Stimulated activated CD4-positive, alpha-beta T cell treated with anti-CD3 and anti-CD28 coated beads, Interleukin-12 subunit alpha, Interleukin-12 subunit beta, amount 100 ng/mL, for 4 hours (primary cell): ENCODE measurements at regions not wholly inside any gene's neighbourhood (a gene's known extent, or its start where the extent isn't known, plus 50 kb on each side); places are given as distances from the start of the nearest gene placed in this dataset.

Experiments used
- DNase-seq: peaks from one replicate; pipeline ENCODE4 v3.0.0-alpha.2; 2020

DNA sequence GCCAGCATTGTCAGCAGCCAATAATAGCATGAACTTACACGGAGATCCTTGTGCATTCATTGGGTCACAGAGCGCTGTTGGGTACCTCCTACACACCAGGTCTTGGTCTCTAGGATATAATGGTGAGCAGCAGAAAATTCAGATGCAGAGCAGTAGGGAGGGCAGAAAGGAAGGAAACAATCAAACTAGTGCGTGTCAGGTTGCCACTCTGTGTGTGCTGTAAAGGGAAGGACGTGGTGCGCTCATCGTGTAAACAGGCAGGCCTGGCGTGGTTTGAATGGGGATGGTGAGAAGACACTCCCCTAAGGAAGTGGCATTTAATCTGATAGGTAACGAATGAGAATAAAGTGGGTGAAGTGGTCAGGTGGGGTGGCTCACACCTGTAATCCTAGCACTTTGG is 336.4 kb downstream of the CDH26 start:
- no peak for DNase-seq

- DNase-seq: no peak
These were observed 337.0 kb downstream of the CDH26 start for GRCh38 chr20:60295214-60295613.

DNA sequence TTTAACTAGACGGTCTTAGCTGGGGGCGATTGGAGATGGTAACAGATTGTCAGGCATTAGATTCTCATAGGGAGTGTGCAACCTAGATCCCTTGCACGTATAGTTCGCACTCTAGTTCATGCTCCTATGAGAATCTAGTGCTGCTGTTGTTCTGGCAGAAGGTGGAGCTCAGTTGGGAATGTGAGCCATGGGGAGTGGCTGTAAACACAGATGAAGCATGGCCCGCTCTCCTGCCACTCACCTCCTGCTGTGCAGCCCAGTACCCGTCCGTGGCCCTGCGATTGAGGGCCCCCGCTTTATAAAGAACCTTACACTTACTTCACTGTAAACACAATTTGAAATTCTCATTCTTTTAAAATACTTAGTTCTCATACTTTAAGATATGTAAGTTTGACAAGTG is 339.4 kb downstream of the CDH26 start:
- DNase-seq: no peak

DNA sequence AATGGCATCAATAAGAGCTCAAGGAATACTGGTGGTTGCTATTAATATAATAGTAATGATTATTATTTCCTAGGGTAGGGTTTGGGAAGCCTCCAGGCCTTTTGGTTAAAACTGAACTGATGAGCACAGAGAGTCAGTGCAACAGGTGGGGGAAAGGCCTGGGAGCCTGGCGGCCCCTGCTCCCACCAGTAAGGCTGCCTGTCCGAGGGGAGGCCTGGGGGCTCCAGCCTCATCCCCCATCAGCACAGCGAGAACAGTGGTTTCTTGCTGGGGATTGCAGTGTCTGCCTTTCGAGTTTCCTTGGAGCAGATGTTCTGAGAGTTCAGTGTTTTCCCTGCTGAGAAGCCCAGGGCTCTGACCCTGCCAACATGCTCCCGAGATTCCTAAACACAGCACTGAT is 340.4 kb downstream of the CDH26 start:
- no peak for DNase-seq

DNA sequence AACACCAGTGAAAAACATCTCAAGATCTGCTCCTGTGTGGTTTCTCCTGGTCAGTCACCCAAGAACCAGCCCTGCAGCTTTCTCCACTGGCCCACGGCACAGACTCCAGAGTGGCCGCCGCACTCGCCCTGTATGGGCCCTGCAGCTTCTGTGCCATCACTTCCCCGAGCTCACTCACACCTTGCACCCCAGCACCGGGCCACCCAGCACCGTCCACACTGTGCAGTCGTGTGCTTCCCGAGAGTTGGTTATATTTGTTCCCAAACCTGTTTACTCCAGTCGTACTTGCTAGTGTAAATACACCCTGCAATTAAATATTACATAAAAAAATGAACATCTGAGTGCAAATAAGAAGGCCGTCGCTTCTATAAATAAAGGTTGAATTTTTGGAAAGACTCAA is 341.7 kb downstream of the CDH26 start:
- no peak for DNase-seq

DNA sequence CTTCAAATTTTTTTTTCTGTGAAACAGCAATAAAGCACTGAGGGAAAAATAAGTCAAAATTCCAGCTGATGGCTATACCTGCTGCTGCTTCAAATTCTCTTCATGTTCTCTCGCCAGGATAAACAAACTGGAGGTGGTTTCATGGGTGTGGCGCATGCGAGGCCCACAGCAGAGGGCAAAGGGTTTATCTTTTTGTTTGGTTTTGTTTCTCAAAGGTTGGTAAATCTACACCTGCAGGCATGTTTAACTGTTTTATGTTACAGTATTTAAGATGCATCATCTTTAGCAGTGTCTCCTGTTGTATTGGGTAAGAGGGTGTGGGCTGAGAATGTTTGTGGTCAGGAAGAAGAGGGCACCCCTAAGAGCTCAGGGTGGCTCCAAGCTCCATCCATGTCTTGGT is 342.2 kb downstream of the CDH26 start:
- no peak for DNase-seq

- no peak for DNase-seq
These were observed 344.7 kb downstream of the CDH26 start for GRCh38 chr20:60302875-60303274.

- no peak for DNase-seq
These were observed 345.9 kb downstream of the CDH26 start for GRCh38 chr20:60304026-60304590.

GRCh38 chr20:60304931-60305330 is 346.7 kb downstream of the CDH26 start:
- DNase-seq: no peak

GRCh38 chr20:60306105-60306504 is 347.9 kb downstream of the CDH26 start:
- no peak for DNase-seq

- no peak for DNase-seq
These were observed 348.3 kb downstream of the CDH26 start for GRCh38 chr20:60306551-60306950.

- no peak for DNase-seq
These were observed 352.5 kb downstream of the CDH26 start for GRCh38 chr20:60310560-60311349.

DNA sequence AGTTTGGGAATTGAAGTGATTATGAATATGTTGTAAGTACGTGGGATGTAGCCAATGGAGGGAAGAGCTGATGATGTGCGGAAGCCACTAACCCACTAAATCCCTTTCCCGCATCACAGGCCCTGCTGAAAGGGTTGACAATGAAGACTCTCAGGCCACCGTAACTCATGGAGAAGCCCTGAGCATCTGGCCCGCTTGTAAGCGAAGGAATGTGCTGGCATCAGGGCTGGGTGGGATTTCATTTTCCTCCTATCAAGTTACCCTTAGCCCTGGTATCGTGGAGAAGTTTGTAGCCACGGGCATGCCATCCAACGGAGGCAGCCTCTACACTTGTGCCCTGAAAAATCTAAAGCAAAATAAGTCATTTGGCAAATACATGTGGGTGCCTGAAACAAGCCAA is 355.0 kb downstream of the CDH26 start:
- DNase-seq: no peak

DNA sequence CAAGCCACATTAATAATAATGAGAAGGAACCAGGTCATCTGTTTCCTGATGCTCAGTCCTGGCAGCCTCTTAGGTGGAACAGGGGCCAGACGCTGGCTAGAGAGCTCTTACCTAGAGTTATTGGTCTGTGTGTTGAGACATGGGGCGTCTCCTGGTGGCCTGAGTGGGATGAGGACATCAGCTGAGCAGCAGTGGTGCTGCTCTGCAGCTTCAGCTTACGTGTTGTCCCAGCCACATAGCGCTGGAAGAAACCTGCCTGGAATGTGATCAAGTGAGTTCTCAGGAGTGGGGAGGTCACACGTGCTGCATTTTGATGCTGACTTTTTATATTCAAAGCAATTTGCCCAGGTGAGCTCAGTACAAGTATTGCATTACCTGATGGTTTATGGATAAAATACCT is 355.4 kb downstream of the CDH26 start:
- no peak for DNase-seq

GRCh38 chr20:60314727-60315126 is 356.5 kb downstream of the CDH26 start:
- no peak for DNase-seq

DNA sequence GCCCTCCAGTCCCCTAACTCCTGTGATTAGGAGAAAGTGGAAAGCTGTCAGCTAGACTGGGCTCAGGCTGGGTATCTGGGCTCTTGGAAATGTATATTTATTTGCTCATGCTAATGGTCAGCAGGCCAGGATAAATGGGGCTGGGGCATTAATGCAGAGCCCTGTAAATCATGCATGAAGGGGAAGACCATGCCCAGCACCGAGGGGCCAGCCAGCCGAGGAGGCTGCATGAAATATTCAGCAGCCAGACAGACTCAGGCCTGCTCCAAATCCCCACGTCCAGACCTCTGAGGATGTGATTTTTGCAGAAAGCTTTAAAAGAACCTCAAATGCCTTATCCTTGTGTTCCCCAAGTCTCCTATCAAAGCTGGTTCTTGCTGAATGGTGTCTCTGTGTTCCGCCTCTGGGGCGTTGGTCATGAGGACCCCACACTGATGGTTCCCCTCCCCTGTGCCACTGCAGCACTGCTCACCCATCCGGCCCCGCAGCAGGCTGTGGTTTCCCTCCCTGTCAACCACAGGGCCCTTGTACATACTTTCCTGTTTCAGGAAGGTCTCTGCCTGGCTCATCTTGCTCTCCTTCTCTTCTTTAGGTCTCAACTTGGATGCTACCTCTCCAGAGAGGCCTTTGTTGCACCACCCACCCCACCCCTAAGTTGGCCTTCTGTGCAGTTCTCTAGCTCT is 358.4 kb downstream of the CDH26 start:
- DNase-seq: no peak

- no peak for DNase-seq
These were observed 359.2 kb downstream of the CDH26 start for GRCh38 chr20:60317401-60317800.

GRCh38 chr20:60321601-60322000 is 363.4 kb downstream of the CDH26 start:
- no peak for DNase-seq

GRCh38 chr20:60326821-60327220 is 368.6 kb downstream of the CDH26 start:
- no peak for DNase-seq

DNA sequence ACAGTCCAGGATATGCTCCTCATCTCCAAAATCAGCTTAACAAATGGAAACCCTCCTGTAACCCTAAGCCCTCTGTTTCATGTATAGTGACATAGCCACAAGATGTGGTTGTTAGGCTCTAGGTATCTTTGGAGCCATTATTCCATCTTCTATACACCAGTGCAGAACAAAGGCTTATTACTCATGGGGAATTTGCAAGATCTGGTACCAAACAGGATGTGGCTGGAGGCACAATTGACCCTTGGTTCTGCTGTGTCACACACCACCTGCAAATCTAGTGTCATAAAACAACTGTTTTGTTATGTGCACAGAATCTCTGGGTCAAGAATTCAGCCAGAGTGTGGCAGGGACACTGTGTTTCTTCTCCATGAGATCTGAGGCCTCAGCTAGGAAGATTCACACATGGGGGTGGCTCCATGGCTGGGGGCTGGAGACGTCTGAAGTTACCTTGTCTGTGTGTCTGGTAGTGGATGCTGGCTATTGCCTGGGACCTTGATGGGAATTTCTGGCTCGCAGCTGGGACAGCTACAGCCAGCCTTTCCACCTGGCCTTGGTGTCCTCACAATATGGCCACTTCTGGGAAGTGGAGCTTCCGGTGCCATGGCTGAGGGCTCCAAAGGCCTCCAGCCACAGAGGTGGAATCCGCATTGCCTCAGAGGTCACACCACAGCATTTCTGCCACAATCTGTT is 369.9 kb downstream of the CDH26 start:
- DNase-seq: no peak

DNA sequence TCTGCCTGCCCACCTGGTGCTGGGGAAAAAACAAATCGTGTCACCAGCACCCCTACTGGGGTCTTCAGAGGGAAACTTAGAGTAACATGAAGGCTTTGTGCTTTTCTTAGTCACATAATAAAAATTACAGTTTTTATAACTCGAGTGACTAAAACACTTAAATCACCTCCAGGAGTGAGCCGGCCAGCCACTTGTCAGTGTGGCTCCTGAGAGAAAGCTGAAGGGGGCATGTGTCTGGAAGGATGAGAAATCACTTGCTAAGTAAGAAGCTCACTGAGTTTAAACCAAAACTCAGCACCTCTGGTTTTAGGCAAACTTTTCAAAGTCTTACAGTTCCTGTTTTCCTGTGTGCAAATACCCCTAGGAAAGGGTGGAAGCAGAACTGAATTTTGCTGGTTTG is 372.2 kb downstream of the CDH26 start:
- DNase-seq: no peak

DNA sequence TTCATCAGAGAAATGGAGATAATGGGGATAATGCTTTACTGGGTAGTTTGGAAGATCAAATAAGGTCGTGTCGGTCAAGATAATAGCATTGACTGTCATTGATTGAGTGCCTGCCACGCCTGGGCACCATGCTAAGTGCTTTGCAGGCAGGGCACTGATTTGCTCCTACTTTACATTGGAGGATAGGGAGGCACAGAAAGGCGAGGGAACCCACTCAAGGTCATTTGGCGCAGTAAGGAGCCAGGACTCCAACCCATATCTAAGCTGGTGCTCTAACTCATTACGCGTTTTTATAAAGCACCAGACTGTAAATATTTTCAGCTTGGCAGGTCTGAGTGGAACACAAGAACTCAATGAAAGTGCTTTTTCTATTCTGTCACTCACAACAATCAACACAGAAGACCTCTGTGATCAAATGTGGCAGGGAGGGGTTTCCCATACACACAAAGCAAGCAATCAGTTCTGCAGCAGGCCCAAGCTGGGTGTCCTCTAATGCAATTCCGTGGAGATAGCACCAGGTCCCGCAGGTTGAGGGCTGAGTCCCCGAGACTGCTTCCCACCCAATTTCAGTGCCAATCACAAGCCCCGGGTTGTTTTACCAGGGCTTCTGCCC is 373.6 kb downstream of the CDH26 start:
- DNase-seq: no peak

GRCh38 chr20:60332523-60332922 is 374.3 kb downstream of the CDH26 start:
- no peak for DNase-seq
